ENCODE measurements at regions not wholly inside any gene's neighbourhood (a gene's known extent, or its start where the extent isn't known, plus 50 kb on each side); places are given as distances from the start of the nearest gene placed in this dataset.

DNA sequence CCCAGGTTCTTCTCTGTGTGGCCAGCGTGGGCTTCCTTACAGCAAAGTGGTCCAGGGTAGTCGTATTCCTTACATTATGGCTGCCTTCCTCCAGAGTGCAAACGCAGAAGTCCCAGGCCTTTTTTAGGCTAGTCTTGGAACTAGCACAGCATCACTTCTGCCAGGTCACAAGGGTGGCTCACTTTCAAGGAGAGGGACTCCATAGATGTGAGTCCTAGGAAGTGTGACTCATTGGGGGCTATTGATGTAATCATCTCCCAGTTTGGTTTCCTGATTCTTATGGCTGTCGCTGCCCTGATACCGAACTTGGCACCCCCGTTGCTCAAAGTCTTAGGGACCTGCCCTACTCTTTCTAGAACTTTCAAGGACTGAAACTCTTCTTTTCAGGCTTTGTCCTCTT, 140.0 kb downstream of the DCK start:
- Histone ChIP-seq H3K9ac (ENCODE audit: low read depth, low read length) (no peak overlapping the region), H3K36me3 (ENCODE audit: insufficient read depth, low read length) (no peaks in the 10 kb centered on the region), H3K4me1 (ENCODE audit: insufficient read depth, low read length) (no peaks in the 10 kb centered on the region), H3K9me3 (ENCODE audit: control insufficient read depth, insufficient read depth, low read length) (no peaks in the 10 kb centered on the region)

DNA sequence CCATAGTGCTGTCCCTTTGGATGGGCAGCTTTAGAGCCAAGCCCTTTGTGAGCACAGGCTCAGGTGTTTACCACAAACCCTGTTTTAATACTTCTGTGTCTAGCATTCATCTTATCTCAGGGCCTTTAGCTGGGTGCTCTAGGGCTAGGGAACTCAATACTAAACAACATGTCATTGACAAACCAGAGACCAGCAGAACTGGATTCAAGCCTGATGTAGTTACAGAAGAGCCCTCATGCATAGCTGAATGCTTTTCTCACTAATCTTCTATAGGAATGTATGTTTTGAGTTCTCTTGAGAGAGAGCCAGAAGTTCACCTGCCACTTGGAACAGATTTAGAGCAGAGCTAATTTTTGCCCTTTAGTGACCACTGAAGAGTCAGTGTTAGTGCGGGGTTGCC, 142.6 kb downstream of the DCK start:
- no peaks in the 10 kb centered on the region for H3K4me1 ChIP-seq (ENCODE audit: insufficient read depth, low read length)
- no peaks in the 10 kb centered on the region for H3K36me3 ChIP-seq (ENCODE audit: insufficient read depth, low read length)
- H3K9ac ChIP-seq (ENCODE audit: low read depth, low read length): no peak overlapping the region
- no peaks in the 10 kb centered on the region for H3K9me3 ChIP-seq (ENCODE audit: control insufficient read depth, insufficient read depth, low read length)

DNA sequence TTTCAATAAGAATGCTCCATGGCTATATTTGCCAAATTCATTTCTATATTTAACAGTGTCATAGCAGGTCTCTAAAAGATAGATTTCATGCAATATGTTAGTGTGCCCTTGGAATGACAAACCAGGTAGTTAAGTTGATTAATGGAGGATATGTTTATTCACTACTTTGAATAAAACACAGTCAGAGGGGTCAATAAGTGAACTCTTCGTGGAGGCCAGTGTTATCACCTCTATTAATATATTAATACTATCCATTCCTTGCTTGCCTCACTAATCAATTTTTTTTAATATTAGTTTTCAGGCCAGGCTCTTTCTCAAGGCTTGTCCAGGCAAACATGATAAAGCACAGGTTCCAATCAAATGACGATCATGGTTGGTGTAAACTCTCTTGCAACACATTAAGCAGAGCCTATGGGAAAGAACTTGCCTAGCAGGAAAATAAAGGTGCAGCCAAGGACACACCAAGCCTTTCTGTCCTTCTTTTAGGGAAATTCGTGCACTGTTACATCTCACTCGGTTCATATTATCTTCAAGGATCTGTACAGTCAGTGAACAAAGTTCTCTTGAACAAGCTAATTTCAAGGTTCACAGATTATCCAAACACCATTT, 144.7 kb downstream of the DCK start:
- Histone ChIP-seq H3K36me3 (ENCODE audit: insufficient read depth, low read length) (no peaks in the 10 kb centered on the region), H3K9ac (ENCODE audit: low read depth, low read length) (no peak overlapping the region)

DNA sequence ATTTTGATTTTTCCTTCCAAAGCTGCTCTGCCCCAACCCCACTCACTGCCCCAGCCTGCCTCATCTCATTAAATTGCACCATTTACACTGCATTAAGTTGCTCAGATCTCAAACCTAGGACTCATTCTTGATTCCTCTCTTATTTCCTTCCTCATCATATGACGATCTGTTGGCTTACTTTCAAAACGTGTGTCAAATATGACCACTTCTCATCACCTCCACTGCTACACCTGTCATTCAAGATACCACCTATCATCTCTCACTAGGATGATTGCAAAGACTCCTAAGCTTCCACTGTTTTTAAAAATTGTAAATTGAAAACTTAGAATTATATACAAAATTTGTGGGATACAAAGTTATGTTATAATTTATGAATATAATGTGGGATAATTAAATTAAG, 147.1 kb downstream of the DCK start:
- Histone ChIP-seq H3K9ac (ENCODE audit: low read depth, low read length) (no peak overlapping the region), H3K4me1 (ENCODE audit: insufficient read depth, low read length) (no peaks in the 10 kb centered on the region), H3K9me3 (ENCODE audit: control insufficient read depth, insufficient read depth, low read length) (no peaks in the 10 kb centered on the region), H3K36me3 (ENCODE audit: insufficient read depth, low read length) (no peaks in the 10 kb centered on the region)

More for the DNA sequence above, 144.7 kb downstream of the DCK start:
- no peaks in the 10 kb centered on the region for H3K9me3 ChIP-seq (ENCODE audit: control insufficient read depth, insufficient read depth, low read length)
- no peaks in the 10 kb centered on the region for H3K4me1 ChIP-seq (ENCODE audit: insufficient read depth, low read length)

DNA sequence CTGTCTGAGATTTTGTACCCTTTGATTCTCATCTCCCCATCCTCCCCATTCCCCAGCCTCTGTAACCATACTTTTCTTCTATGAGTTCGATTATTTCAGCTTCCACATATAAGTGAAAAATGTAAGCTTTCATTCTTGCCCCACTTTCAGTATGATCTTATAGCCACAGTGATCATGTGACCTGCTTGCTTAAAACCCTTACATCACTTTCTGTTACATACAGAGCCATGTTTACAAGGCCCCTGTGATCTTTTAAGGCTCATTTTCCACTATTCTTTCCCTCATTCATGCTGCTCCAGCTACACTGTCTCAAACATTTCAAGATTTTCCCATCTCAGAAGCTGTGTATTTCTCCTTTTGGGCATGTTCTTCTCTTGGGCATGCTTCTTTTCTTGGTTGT, 147.7 kb downstream of the DCK start:
- H3K9me3 ChIP-seq (ENCODE audit: control insufficient read depth, insufficient read depth, low read length): no peaks in the 10 kb centered on the region
- no peaks in the 10 kb centered on the region for H3K4me1 ChIP-seq (ENCODE audit: insufficient read depth, low read length)
- no peak overlapping the region for H3K9ac ChIP-seq (ENCODE audit: low read depth, low read length)
- H3K36me3 ChIP-seq (ENCODE audit: insufficient read depth, low read length): no peaks in the 10 kb centered on the region

DNA sequence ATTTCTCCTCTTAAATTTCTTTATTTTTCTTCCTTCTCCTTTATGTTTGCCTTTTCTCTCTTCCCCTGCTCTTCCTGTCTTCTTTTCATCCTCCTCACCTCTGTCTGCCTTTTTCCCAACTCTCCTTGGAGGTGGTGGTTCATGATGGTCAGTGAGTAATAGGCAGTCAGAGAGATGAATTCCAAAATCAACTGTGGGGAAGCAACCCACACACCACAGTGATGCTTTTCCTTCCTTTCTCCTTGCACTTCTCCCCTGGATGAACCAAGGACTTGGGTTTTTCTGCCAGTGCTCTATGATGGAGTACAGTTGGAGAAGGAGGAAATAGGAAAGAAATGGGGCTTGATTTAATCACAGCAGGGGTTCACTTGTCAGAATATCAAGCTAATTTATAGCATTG, 153.8 kb downstream of the DCK start:
- Histone ChIP-seq H3K9me3 (ENCODE audit: control insufficient read depth, insufficient read depth, low read length) (no peaks in the 10 kb centered on the region), H3K9ac (ENCODE audit: low read depth, low read length) (no peak overlapping the region), H3K4me1 (ENCODE audit: insufficient read depth, low read length) (no peaks in the 10 kb centered on the region), H3K36me3 (ENCODE audit: insufficient read depth, low read length) (no peaks in the 10 kb centered on the region)

DNA sequence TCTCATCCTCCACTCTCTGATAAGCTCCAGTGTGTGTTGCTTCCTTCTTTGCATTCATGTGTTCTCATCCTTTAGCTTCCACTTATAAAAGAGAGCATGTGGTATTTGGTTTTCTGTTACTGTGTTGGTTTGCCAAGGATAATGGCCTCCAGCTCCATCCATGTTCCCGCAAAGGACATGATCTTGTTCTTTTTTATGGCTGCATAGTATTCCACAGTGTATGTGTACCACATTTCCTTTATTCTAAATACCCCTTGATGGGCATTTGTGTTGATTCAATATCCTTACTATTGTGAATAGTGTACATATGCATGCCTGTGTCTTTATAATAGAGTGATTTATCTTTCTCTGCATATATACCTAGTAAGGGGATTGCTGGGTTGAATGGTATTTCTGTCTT, 155.1 kb downstream of the DCK start:
- H3K9me3 ChIP-seq (ENCODE audit: control insufficient read depth, insufficient read depth, low read length): no peaks in the 10 kb centered on the region
- H3K36me3 ChIP-seq (ENCODE audit: insufficient read depth, low read length): no peaks in the 10 kb centered on the region
- H3K9ac ChIP-seq (ENCODE audit: low read depth, low read length): no peak overlapping the region
- H3K4me1 ChIP-seq (ENCODE audit: insufficient read depth, low read length): no peaks in the 10 kb centered on the region

DNA sequence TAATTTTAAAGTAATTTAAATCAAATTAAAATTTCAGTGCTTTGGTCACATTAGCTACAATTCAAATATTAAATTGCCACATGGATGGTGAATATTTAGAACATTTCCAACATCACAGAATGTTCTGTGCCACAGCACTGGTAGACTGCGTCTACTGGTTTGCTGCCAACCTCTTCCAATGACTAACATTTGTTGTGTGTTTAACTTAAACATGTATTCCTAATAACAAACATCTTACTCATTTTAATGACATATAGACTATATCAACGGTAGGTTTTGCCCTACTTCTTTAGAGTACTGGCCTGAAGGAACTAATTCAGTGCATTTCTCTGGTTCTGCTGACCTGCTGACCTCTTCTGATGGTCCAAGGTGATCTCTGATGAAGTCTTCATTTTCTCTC, 157.6 kb downstream of the DCK start:
- H3K4me1 ChIP-seq (ENCODE audit: insufficient read depth, low read length): no peaks in the 10 kb centered on the region
- H3K36me3 ChIP-seq (ENCODE audit: insufficient read depth, low read length): no peaks in the 10 kb centered on the region
- H3K9me3 ChIP-seq (ENCODE audit: control insufficient read depth, insufficient read depth, low read length): no peaks in the 10 kb centered on the region
- H3K9ac ChIP-seq (ENCODE audit: low read depth, low read length): no peak overlapping the region

DNA sequence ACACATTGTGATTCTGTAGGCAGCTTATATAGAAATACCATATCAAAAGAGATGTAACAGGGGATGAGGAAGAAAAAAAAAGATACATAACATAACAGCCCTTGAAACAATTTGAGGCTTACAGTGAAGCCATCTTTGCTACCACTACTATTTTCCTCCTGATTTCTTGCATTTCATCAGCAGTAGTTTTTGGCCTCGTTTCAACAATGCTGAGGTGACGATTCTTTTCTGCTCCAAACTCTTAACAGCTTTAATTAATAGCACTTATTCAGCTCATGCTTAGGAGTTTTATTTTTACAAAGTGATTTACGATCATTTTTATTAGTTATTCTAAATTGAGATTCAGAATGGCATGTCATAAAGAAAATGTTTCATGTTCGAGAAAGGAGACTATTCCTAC, 163.2 kb downstream of the DCK start:
- H3K9me3 ChIP-seq (ENCODE audit: control insufficient read depth, insufficient read depth, low read length): no peaks in the 10 kb centered on the region
- no peak overlapping the region for H3K9ac ChIP-seq (ENCODE audit: low read depth, low read length)
- H3K36me3 ChIP-seq (ENCODE audit: insufficient read depth, low read length): no peaks in the 10 kb centered on the region
- H3K4me1 ChIP-seq (ENCODE audit: insufficient read depth, low read length): 0 out of 2 replicates have a peak, but pooled peaks cover 2% of the 10 kb centered on the region

DNA sequence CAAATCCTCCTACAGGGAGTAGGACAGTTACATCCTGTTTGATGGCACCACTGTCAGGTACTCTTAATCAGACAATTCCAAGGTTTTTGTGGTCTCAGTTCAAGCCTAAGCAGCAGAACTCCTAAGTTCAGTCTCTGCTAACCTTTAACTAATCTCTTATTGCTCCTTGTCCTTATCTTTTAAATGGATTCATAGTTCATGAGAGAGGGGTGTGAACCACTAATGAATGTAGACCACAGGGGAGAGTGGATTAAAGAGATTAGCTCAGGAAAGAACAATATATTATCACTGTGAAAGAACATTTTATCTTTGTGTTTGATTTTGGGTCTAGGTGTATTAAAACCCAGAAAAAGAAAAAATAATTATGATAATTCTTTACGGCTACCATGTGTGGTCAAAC, 168.9 kb downstream of the DCK start:
- H3K9ac ChIP-seq (ENCODE audit: low read depth, low read length): no peak overlapping the region
- 0 out of 2 replicates have a peak, but pooled peaks cover 2% of the 10 kb centered on the region for H3K4me1 ChIP-seq (ENCODE audit: insufficient read depth, low read length)
- no peaks in the 10 kb centered on the region for H3K9me3 ChIP-seq (ENCODE audit: control insufficient read depth, insufficient read depth, low read length)
- H3K36me3 ChIP-seq (ENCODE audit: insufficient read depth, low read length): no peaks in the 10 kb centered on the region

DNA sequence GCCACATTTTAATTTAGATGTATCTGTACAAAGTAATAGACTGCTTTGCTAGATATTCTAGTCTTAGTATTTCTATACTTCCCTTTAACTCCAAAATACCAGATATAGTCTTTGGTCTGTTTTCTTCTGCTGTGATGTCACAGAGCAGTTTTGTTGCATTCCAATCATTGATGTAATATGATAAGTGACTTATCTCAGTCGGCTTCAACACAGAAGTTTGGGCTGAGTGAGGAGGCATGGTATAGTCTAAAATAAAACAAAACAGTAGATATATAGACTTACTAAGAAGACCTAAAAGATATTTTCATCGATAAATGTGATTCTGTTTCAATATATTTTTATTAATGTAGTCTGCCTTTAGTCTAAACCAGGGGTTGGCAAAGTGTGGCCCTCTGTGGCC, 169.9 kb downstream of the DCK start:
- no peak overlapping the region for H3K9ac ChIP-seq (ENCODE audit: low read depth, low read length)
- no peaks in the 10 kb centered on the region for H3K9me3 ChIP-seq (ENCODE audit: control insufficient read depth, insufficient read depth, low read length)
- no peaks in the 10 kb centered on the region for H3K36me3 ChIP-seq (ENCODE audit: insufficient read depth, low read length)

DNA sequence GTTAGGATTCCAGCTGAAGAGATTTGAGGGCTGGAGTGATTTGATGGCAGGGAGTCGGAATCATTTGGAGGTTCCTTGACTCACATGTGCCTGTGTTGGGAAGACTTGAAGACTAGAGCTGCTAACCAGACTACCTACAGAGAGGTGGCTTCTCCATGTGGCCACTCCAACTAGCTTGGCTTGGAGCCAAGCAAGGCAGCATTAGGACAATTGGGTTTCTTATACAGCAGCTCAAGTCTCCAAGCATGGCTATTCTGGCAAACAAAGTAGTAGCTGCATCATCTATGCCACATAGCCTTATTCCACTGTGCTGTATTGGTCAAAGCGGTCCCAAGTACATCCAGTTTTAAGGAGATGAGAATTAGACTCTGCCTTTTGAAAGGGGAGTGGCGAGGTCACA, 171.7 kb upstream of the SLC4A4 start:
- Histone ChIP-seq H3K9ac (ENCODE audit: low read depth, low read length) (no peak overlapping the region), H3K9me3 (ENCODE audit: control insufficient read depth, insufficient read depth, low read length) (no peaks in the 10 kb centered on the region), H3K36me3 (ENCODE audit: insufficient read depth, low read length) (no peaks in the 10 kb centered on the region), H3K4me1 (ENCODE audit: insufficient read depth, low read length) (no peaks in the 10 kb centered on the region)

More for the DNA sequence above, 169.9 kb downstream of the DCK start:
- 0 out of 2 replicates have a peak, but pooled peaks cover under 1% of the 10 kb centered on the region for H3K4me1 ChIP-seq (ENCODE audit: insufficient read depth, low read length)

DNA sequence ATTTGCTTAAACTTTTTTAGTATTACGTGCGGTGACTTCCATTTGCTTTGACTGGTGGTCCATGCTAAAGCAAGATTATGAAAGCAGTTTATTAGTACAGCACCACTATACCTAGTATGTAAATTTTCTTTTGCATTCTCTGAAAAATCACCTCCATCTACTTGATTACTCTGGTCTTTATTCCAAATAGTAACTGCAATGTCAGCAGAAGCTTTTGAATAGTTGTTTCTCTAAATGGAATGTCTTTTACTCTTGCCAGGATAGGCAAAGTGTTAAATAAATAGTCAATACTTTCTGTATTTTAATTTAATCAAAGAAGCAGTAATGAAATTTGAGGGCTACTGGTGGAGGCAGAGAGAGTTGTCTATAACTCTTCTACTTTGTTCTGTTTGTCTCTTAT, 167.2 kb upstream of the SLC4A4 start:
- no peak overlapping the region for H3K9ac ChIP-seq (ENCODE audit: low read depth, low read length)
- H3K36me3 ChIP-seq (ENCODE audit: insufficient read depth, low read length): no peaks in the 10 kb centered on the region
- H3K4me1 ChIP-seq (ENCODE audit: insufficient read depth, low read length): no peaks in the 10 kb centered on the region
- H3K9me3 ChIP-seq (ENCODE audit: control insufficient read depth, insufficient read depth, low read length): no peaks in the 10 kb centered on the region; the same call in 1 of the 2 replicates

DNA sequence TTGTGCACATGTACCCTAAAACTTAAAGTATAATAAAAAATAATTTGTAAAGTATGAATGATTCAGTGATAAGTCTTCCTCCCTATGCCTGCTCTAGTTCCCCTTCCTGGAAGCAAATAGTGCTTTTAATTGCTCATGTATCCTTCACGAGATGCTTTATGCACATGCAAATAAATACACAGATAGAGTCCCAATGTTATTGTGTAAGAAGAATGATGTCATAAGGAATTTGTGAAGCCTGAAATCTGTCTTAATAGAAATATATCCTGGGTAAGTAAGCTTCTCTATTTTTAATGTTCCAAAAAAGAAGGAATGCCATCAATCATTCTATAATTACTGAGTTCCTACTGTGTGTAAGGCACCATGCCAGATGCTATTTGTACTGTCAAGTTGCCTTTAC, 157.5 kb upstream of the SLC4A4 start:
- H3K36me3 ChIP-seq (ENCODE audit: insufficient read depth, low read length): no peaks in the 10 kb centered on the region
- no peaks in the 10 kb centered on the region for H3K9me3 ChIP-seq (ENCODE audit: control insufficient read depth, insufficient read depth, low read length)
- no peak overlapping the region for H3K9ac ChIP-seq (ENCODE audit: low read depth, low read length)
- no peaks in the 10 kb centered on the region; the same call in 1 of the 2 replicates for H3K4me1 ChIP-seq (ENCODE audit: insufficient read depth, low read length)

DNA sequence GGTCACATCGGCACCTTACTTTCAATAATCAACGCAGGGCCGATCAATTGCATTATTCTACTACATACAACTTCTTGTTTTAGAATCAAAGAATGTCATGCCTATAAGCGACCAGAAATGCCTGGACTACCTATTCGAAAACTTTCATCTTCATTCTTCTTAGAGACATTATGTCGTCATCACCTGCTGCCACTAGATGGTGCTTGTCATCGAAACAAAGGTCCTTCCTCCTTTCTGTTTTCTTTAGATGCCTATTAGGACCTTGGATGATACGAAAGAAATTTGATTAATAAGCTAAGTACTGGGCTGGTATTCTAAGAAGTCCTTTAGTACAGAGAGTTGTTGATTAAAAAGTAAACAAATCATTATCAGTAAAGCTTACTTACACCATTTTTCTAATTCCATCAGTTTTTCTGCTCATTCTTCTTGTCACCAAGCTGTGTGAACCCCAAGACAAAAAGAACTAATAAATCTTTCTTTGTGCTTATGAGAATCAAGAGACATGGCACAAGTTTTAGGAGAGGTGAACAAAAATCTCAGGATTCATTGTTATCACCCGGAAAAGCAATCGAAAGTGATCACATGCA, 154.5 kb upstream of the SLC4A4 start:
- H3K36me3 ChIP-seq (ENCODE audit: insufficient read depth, low read length): no peaks in the 10 kb centered on the region
- H3K4me1 ChIP-seq (ENCODE audit: insufficient read depth, low read length): no peaks in the 10 kb centered on the region; the same call in 1 of the 2 replicates
- no peak overlapping the region for H3K9ac ChIP-seq (ENCODE audit: low read depth, low read length)
- H3K9me3 ChIP-seq (ENCODE audit: control insufficient read depth, insufficient read depth, low read length): no peaks in the 10 kb centered on the region
